Esophagus squamous epithelium (tissue), 4 donors: ENCODE measurements at regions not wholly inside any gene's neighbourhood (a gene's known extent, or its start where the extent isn't known, plus 50 kb on each side); places are given as distances from the start of the nearest gene placed in this dataset.

ENCODE experiments used
- CTCF ChIP-seq, 6 experiments: fragments of 450-650 bp in 4 of 6; fragments of 200-600 bp in 2 of 6; sonication (generic) in 2 of 6; IDR thresholded peaks; one replicate each; pipeline ENCODE4 v1.5.1; 2016 to 2019; ENCODE audit warnings: antibody characterized with exemption in 6 of 6, mild to moderate bottlenecking in 4 of 6, moderate library complexity in 4 of 6
- POLR2A ChIP-seq, 4 donors: fragments of 450-650 bp; IDR thresholded peaks; one replicate each; pipeline ENCODE4 v1.6.1; 2017; ENCODE audit warnings: antibody characterized with exemption in 4 of 4, mild to moderate bottlenecking in 4 of 4, moderate library complexity in 3 of 4

DNA sequence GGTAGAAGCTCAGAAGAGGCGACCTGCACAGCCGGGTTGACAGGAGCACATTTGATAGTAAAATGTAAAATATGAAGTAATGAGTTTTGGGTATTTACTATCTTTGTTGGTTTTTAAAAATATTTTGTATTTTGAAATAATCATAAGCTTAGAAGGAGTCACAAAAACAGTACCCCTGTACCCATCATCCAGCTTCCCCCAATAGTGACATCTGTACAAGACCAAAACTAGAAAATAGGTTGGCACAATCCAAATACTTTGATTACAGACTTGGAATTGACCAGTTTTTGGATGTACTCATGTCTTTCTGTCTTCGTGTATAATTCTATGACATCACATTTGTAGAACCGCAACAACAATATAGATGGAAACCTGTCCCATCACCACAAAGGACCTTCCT is 413.1 kb upstream of the PODXL start:
- TF ChIP-seq POLR2A (IDR thresholded peaks at IDR 0.05) (no peak), CTCF (IDR thresholded peaks at IDR 0.05) (no peak)
